Dendritic cell treated with granulocyte-macrophage colony-stimulating factor and Interleukin-4, amounts not matched to agents 40 ng/mL and 50 ng/mL, for 4 days (primary cell): ENCODE measurements at regions not wholly inside any gene's neighbourhood (a gene's known extent, or its start where the extent isn't known, plus 50 kb on each side); places are given as distances from the start of the nearest gene placed in this dataset.
"Not testable (repeated sequence)": the region's sequence is repeated elsewhere in the genome, so short reads cannot be mapped to it uniquely, and the experiment has no call there.

Experiments used
- H3K27ac Mint-ChIP-seq: one replicate; pipeline ENCODE4 v1.8.0; 2022; ENCODE audit warnings: mild to moderate bottlenecking, mixed read lengths
- H3K27me3 Mint-ChIP-seq: one replicate; pipeline ENCODE4 v1.8.0; 2022; ENCODE audit warnings: mild to moderate bottlenecking, mixed read lengths
- H3K36me3 Mint-ChIP-seq: one replicate; pipeline ENCODE4 v1.8.0; 2022; ENCODE audit warnings: low read depth, mixed read lengths
- H3K4me1 Mint-ChIP-seq: one replicate; pipeline ENCODE4 v1.8.0; 2022; ENCODE audit warnings: low read depth, mixed read lengths
- H3K4me3 Mint-ChIP-seq: one replicate; pipeline ENCODE4 v1.8.0; 2022; ENCODE audit warnings: mild to moderate bottlenecking, moderate library complexity, mixed read lengths
- H3K9me3 Mint-ChIP-seq: one replicate; pipeline ENCODE4 v1.8.0; 2022; ENCODE audit warnings: mixed read lengths
- intact Hi-C: fragments of 100-400 bp; cut with micrococcal nuclease; formaldehyde crosslinking; loops from one replicate; pipeline ENCODE4 v1.15.0; 2022

DNA sequence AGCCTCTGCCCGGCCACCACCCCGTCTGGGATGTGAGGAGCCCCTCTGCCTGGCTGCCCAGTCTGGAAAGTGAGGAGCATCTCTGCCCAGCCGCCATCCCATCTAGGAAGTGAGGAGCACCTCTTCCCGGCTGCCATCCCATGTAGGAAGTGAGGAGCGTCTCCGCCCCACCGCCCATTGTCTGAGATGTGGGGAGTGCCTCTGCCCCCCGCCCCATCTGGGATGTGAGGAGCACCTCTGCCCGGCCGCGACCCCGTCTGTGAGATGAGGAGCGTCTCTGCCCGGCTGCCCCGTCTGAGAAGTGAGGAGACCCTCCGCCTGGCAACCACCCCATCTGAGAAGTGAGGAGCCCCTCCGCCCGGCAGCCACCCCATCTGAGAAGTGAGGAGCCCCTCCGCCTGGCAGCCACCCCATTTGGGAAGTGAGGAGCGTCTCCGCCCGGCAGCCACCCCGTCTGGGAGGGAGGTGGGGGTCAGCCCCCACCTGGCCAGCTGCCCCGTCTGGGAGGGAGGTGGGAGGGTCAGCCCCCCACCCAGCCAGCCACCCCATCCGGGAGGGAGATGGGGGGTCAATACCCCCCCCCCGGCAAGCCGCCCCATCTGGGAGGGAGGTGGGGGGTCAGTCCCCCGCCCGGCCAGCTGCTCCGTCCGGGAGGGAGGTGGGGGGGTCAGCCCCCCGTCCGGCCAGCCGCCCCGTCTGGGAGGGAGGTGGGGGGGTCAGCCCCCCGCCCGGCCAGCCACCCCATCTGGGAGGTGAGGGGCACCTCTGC is 195.8 kb upstream of the SYNCRIP start:
- H3K36me3 Mint-ChIP-seq, H3K4me3 Mint-ChIP-seq, intact Hi-C loops, H3K27me3 Mint-ChIP-seq, H3K4me1 Mint-ChIP-seq, H3K27ac Mint-ChIP-seq: not testable (repeated sequence)
- H3K9me3 Mint-ChIP-seq: peaks cover 65% of the 10 kb centered on the region

GRCh38 chr6:85828973-85829372 is 186.3 kb upstream of the SYNCRIP start:
- intact Hi-C loops: no loop called here
- Mint-ChIP-seq H3K27me3 (no peaks in the 10 kb centered on the region), H3K9me3 (peaks cover 81% of the 10 kb centered on the region), H3K4me1 (no peaks in the 10 kb centered on the region), H3K36me3 (no peaks in the 10 kb centered on the region), H3K27ac (no peak overlapping the region), H3K4me3 (no peak overlapping the region)

DNA sequence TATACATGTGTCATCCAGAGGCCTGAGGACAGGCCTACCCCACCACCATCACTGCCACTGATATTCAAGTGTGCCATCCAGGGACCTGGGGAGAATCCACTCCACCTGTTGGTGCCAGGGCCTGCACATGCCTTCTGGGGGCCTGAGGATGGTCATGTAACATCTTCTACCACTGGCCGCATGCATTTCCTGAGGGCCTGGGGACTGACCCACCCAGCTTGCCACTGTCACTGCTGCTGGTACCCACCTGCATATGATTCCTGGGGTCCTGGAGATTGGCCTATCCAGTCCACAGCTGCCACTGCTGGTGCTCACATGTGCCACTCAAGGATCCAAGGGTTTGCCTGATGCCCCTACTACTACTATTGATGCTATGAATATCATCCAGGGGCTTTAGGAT is 184.3 kb upstream of the SYNCRIP start:
- Mint-ChIP-seq H3K4me3 (no peak overlapping the region), H3K4me1 (no peaks in the 10 kb centered on the region), H3K36me3 (no peaks in the 10 kb centered on the region), H3K27ac (no peak overlapping the region), H3K9me3 (peaks cover 77% of the 10 kb centered on the region), H3K27me3 (no peaks in the 10 kb centered on the region)
- intact Hi-C loops: no loop called here

- Mint-ChIP-seq H3K27me3 (no peaks in the 10 kb centered on the region), H3K9me3 (peaks cover 65% of the 10 kb centered on the region), H3K36me3 (no peaks in the 10 kb centered on the region), H3K4me1 (no peaks in the 10 kb centered on the region), H3K27ac (no peak overlapping the region), H3K4me3 (no peak overlapping the region)
- intact Hi-C loops: no loop called here
Observed at GRCh38 chr6:85824329-85824728, 181.6 kb upstream of the SYNCRIP start.

DNA sequence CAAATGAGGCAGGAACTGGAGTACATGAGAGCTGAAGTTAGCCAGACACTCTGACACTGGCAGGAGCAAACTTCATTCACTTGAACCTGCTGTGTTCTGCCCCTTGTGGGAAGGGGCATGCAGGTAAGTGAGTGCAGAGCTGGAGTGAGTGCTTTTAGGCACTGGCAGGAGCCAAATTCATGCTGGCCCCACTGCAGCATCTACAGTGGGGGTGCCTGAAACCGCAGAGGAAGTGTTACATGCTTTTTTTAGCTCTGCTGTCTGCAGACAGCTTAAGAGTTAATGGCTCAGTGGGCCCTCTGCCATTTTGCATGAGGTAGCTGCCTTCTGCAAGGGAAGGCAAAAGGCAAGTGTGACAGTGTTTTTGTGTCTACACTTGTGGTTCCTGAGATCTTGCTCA is 167.9 kb upstream of the SYNCRIP start:
- Mint-ChIP-seq H3K4me1 (no peaks in the 10 kb centered on the region), H3K27ac (no peak overlapping the region), H3K36me3 (no peaks in the 10 kb centered on the region), H3K4me3 (no peak overlapping the region), H3K27me3 (no peaks in the 10 kb centered on the region), H3K9me3 (peaks cover 84% of the 10 kb centered on the region)
- intact Hi-C loops: no loop called here

- Mint-ChIP-seq H3K4me1 (no peaks in the 10 kb centered on the region), H3K4me3 (no peak overlapping the region), H3K9me3 (peaks cover 34% of the 10 kb centered on the region), H3K27ac (no peak overlapping the region), H3K27me3 (no peaks in the 10 kb centered on the region), H3K36me3 (no peaks in the 10 kb centered on the region)
- intact Hi-C loops: no loop called here
Observed at GRCh38 chr6:85803721-85804120, 161.0 kb upstream of the SYNCRIP start.

GRCh38 chr6:85802162-85802561 is 159.5 kb upstream of the SYNCRIP start:
- H3K4me3 Mint-ChIP-seq: no peak overlapping the region
- intact Hi-C loops: no loop called here
- H3K36me3 Mint-ChIP-seq: no peaks in the 10 kb centered on the region
- H3K27ac Mint-ChIP-seq: no peak overlapping the region
- H3K27me3 Mint-ChIP-seq: no peaks in the 10 kb centered on the region
- no peaks in the 10 kb centered on the region for H3K4me1 Mint-ChIP-seq
- peaks cover 19% of the 10 kb centered on the region for H3K9me3 Mint-ChIP-seq

GRCh38 chr6:85798931-85799652 is 156.4 kb upstream of the SYNCRIP start:
- no peak overlapping the region for H3K27ac Mint-ChIP-seq
- H3K9me3 Mint-ChIP-seq: no peaks in the 10 kb centered on the region
- H3K27me3 Mint-ChIP-seq: no peaks in the 10 kb centered on the region
- H3K4me3 Mint-ChIP-seq: no peak overlapping the region
- no peaks in the 10 kb centered on the region for H3K36me3 Mint-ChIP-seq
- H3K4me1 Mint-ChIP-seq: no peaks in the 10 kb centered on the region
- intact Hi-C loops: no loop called here

GRCh38 chr6:85797993-85798392 is 155.3 kb upstream of the SYNCRIP start:
- no peaks in the 10 kb centered on the region for H3K27me3 Mint-ChIP-seq
- intact Hi-C loops: no loop called here
- H3K27ac Mint-ChIP-seq: no peak overlapping the region
- H3K36me3 Mint-ChIP-seq: no peaks in the 10 kb centered on the region
- no peaks in the 10 kb centered on the region for H3K9me3 Mint-ChIP-seq
- H3K4me1 Mint-ChIP-seq: no peaks in the 10 kb centered on the region
- H3K4me3 Mint-ChIP-seq: no peak overlapping the region

GRCh38 chr6:85795945-85796344 is 153.3 kb upstream of the SYNCRIP start:
- Mint-ChIP-seq H3K27me3 (no peaks in the 10 kb centered on the region), H3K27ac (no peak overlapping the region)
- intact Hi-C loops: no loop called here

GRCh38 chr6:85792254-85792653 is 149.6 kb upstream of the SYNCRIP start:
- no peak overlapping the region for H3K4me3 Mint-ChIP-seq
- H3K4me1 Mint-ChIP-seq: no peaks in the 10 kb centered on the region
- no peaks in the 10 kb centered on the region for H3K27me3 Mint-ChIP-seq
- H3K9me3 Mint-ChIP-seq: peaks cover 17% of the 10 kb centered on the region
- H3K36me3 Mint-ChIP-seq: no peaks in the 10 kb centered on the region
- no peak overlapping the region for H3K27ac Mint-ChIP-seq
- intact Hi-C loops: no loop called here

More at GRCh38 chr6:85795945-85796344, 153.3 kb upstream of the SYNCRIP start:
- Mint-ChIP-seq H3K4me3 (no peak overlapping the region), H3K9me3 (no peaks in the 10 kb centered on the region), H3K4me1 (no peaks in the 10 kb centered on the region), H3K36me3 (no peaks in the 10 kb centered on the region)

GRCh38 chr6:85775883-85776282 is 133.2 kb upstream of the SYNCRIP start:
- H3K27me3 Mint-ChIP-seq: no peaks in the 10 kb centered on the region
- H3K4me3 Mint-ChIP-seq: no peak overlapping the region

GRCh38 chr6:85772641-85773040 is 130.0 kb upstream of the SYNCRIP start:
- Mint-ChIP-seq H3K9me3 (peaks cover 10% of the 10 kb centered on the region), H3K36me3 (no peaks in the 10 kb centered on the region), H3K27ac (no peak overlapping the region), H3K27me3 (no peaks in the 10 kb centered on the region), H3K4me1 (no peaks in the 10 kb centered on the region), H3K4me3 (no peak overlapping the region)
- intact Hi-C loops: no loop called here

More at GRCh38 chr6:85775883-85776282, 133.2 kb upstream of the SYNCRIP start:
- Mint-ChIP-seq H3K27ac (no peak overlapping the region), H3K9me3 (peaks cover 19% of the 10 kb centered on the region), H3K4me1 (no peaks in the 10 kb centered on the region), H3K36me3 (no peaks in the 10 kb centered on the region)
- intact Hi-C loops: no loop called here

- Mint-ChIP-seq H3K27me3 (no peaks in the 10 kb centered on the region), H3K9me3 (peaks cover 4% of the 10 kb centered on the region), H3K4me1 (no peaks in the 10 kb centered on the region), H3K27ac (no peak overlapping the region), H3K36me3 (no peaks in the 10 kb centered on the region), H3K4me3 (no peak overlapping the region)
- intact Hi-C loops: no loop called here
Observed at GRCh38 chr6:85771925-85772430, 129.3 kb upstream of the SYNCRIP start.
